HepG2 (cell line): ENCODE measurements at regions not wholly inside any gene's neighbourhood (a gene's known extent, or its start where the extent isn't known, plus 50 kb on each side); places are given as distances from the start of the nearest gene placed in this dataset.

Experiments used
- ATAC-seq: fragments of 200-7000 bp; cut with Tn5 transposase; 3 replicates; pipeline ENCODE4 v1.9.1; 2020; ENCODE audit warnings: mild to moderate bottlenecking, moderate library complexity
- BruUV-seq: library from RNA; stranded (reverse); fragments of 400-500 nt; replicated peaks from 2 replicates; lab custom pipeline; 2021; lab: Mats Ljungman, UMichigan
- CTCF ChIA-PET: fragments of 300-600 bp; formaldehyde crosslinking; extraction: SDS; loops from one replicate; lab custom pipeline; 2021; ENCODE audit warnings: low total read pairs, inconsistent platforms, low intra/inter-chr PET ratio; lab: Yijun Ruan, JAX
- POLR2A ChIA-PET: fragments of 350-600 bp; sonication (Branson Sonifier 250); formaldehyde crosslinking; loops from one replicate; lab custom pipeline; 2020; ENCODE audit warnings: antibody characterized with exemption, inconsistent platforms; lab: Yijun Ruan, JAX
- DNase-seq: peaks from one replicate; pipeline ENCODE4 v3.0.0-alpha.2; 2015; ENCODE audit warnings: low spot score
- FAIRE-seq: peaks from 3 replicates; lab custom pipeline; 2011; peaks lifted over from hg19 to GRCh38; lab: Jason Lieb, UNC
- H2AFZ ChIP-seq: one replicate; pipeline ENCODE4 v1.6.1; 2011; ENCODE audit warnings: low read length, inconsistent platforms
- H3K27ac ChIP-seq: fragments of 300-600 bp; 3 replicates; pipeline ENCODE4 v1.8.0; 2011; ENCODE audit warnings: mixed run types, mild to moderate bottlenecking, mixed read lengths, low read length, inconsistent platforms; ENCODE audit not compliant: insufficient read depth; ENCODE audit errors: extremely low read length
- H3K27me3 ChIP-seq, 2 experiments: fragments of 200-600 bp in 1 of 2; 2 replicates in 1 of 2; 3 replicates in 1 of 2; pipeline versions ENCODE4 v1.6.0 to v1.8.0; 2011; ENCODE audit warnings: low read length in 2 of 2, mild to moderate bottlenecking in 2 of 2, moderate library complexity in 2 of 2, inconsistent platforms in 1 of 2; ENCODE audit not compliant: insufficient read depth in 2 of 2, control insufficient read depth in 1 of 2
- H3K36me3 ChIP-seq, 2 experiments: fragments of 200-600 bp in 1 of 2; replicated peaks in 1 of 2; 2 replicates in 1 of 2; 3 replicates in 1 of 2; pipeline versions ENCODE4 v1.5.1 to v1.8.0; 2011; ENCODE audit warnings: low read length in 2 of 2, inconsistent platforms in 1 of 2; ENCODE audit not compliant: insufficient read depth in 2 of 2, control insufficient read depth in 1 of 2
- H3K4me1 ChIP-seq: 2 replicates; pipeline ENCODE4 v1.5.1; 2012; ENCODE audit warnings: low read length, inconsistent platforms; ENCODE audit not compliant: insufficient read depth
- H3K4me2 ChIP-seq: 2 replicates; pipeline ENCODE4 v1.6.0; 2011; ENCODE audit warnings: low read depth, low read length, inconsistent platforms
- H3K4me3 ChIP-seq, 3 experiments: fragments of 200-600 bp in 1 of 3; sonication (generic), shearing (Covaris generic) in 1 of 3; replicated peaks in 1 of 3; 2 replicates each; pipeline ENCODE4 v1.5.1; 2011 to 2016; ENCODE audit warnings: low read length in 3 of 3, inconsistent platforms in 2 of 3, low read depth in 2 of 3, mild to moderate bottlenecking in 2 of 3, control low read depth in 1 of 3, mixed read lengths in 1 of 3; ENCODE audit not compliant: insufficient read depth in 1 of 3
- H3K79me2 ChIP-seq: one replicate; pipeline ENCODE4 v1.6.1; 2011; ENCODE audit warnings: low read length, inconsistent platforms; ENCODE audit not compliant: insufficient read depth
- H3K9ac ChIP-seq: 2 replicates; pipeline ENCODE4 v1.6.0; 2011; ENCODE audit warnings: mild to moderate bottlenecking, low read depth, low read length, inconsistent platforms; ENCODE audit not compliant: insufficient read depth
- H3K9me3 ChIP-seq: 2 replicates; pipeline ENCODE4 v1.5.1; 2012; ENCODE audit warnings: mild to moderate bottlenecking, low read length
- H4K20me1 ChIP-seq: 2 replicates; pipeline ENCODE4 v1.6.0; 2011; ENCODE audit warnings: inconsistent platforms, mild to moderate bottlenecking, low read length, moderate library complexity; ENCODE audit not compliant: insufficient read depth
- HOXA3 ChIP-seq: sonication (generic); formaldehyde crosslinking; IDR thresholded peaks from 2 replicates; pipeline ENCODE4 v1.5.0; 2020; ENCODE audit warnings: missing genetic modification reagents
- ISX ChIP-seq: sonication (generic); formaldehyde crosslinking; conservative IDR thresholded peaks from 2 replicates; pipeline ENCODE4 v1.5.0; 2020; ENCODE audit warnings: missing genetic modification reagents
- MAFK ChIP-seq, 2 experiments: IDR thresholded peaks in 1 of 2; conservative IDR thresholded peaks in 1 of 2; 2 replicates each; pipeline ENCODE4 v1.6.1; 2011; ENCODE audit warnings: improper control_type of control experiment in 2 of 2, low read length in 2 of 2
- RXRB ChIP-seq: IDR thresholded peaks from 2 replicates; pipeline ENCODE4 v1.6.1; 2016; ENCODE audit warnings: borderline replicate concordance, missing genetic modification reagents, missing compliant biosample characterization
- SMC3 ChIP-seq: IDR thresholded peaks from 2 replicates; pipeline ENCODE4 v1.6.1; 2011; ENCODE audit warnings: low read length, improper control_type of control experiment
- ZFYVE20 ChIP-seq: sonication (generic); formaldehyde crosslinking; IDR thresholded peaks from 2 replicates; pipeline ENCODE4 v1.8.0; 2023; ENCODE audit warnings: low read depth, mild to moderate bottlenecking, moderate library complexity, missing genetic modification reagents, borderline replicate concordance
- WGBS: methylation state at CpG from one replicate; pipeline ENCODE4 v1.1.6; 2017; ENCODE audit warnings: low lambda C conversion rate; 5-methylcytosine and 5-hydroxymethylcytosine counted together
- in situ Hi-C: cut with HindIII; loops from 2 replicates; pipeline ENCODE4 v1.10.0; 2017; ENCODE audit warnings: low pct_unique_long_range_greater_than_20kb; ENCODE audit not compliant: extremely low pct_ligation_motif_present
- intact Hi-C: fragments of 100-400 bp; cut with micrococcal nuclease; formaldehyde crosslinking; loops from one replicate; pipeline ENCODE4 v1.10.0; 2022; ENCODE audit not compliant: unreplicated experiment
- TF ChIP-seq, protein P1 (sequence below): sonication (generic); formaldehyde crosslinking; IDR thresholded peaks from 2 replicates; pipeline ENCODE4 v1.4.0; 2020; ENCODE audit warnings: missing genetic modification reagents
- TF ChIP-seq, protein P2 (sequence below): sonication (generic); formaldehyde crosslinking; IDR thresholded peaks from 2 replicates; pipeline ENCODE4 v1.5.1; 2020; ENCODE audit warnings: missing genetic modification reagents, mild to moderate bottlenecking, borderline replicate concordance

DNA sequence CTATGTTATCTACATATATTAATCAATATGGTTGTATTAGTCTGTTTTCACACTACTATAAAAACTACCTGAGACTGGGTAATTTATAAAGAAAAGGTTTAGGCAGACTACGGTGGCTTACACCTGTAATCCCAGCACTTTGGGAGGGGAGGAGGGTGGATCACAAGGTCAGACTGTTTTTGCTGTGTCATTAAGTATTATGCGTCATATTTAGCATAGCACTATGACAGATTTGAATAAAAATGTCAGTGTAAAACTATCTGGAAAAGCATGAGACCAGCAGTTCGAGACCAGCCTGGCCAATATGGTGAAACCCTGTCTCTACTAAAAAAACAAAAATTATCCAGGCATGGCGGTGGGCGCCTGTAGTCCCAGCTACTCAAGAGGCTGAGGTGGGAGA lies 209.7 kb upstream of the ARHGAP24 start:
- no peaks in the 10 kb centered on the region for H3K36me3 ChIP-seq
- H3K27me3 ChIP-seq = no peaks in the 10 kb centered on the region
- H2AFZ ChIP-seq = no peak overlapping the region
- no peaks in the 10 kb centered on the region for H3K79me2 ChIP-seq
- in situ Hi-C loops = no loop called here
- DNase-seq (no peak), FAIRE-seq (no peak), ATAC-seq (no peak)
- TF ChIP-seq ISX (CRISPR knock-in tag) (no peak), MAFK (conservative IDR thresholded peaks at IDR 0.05 in 1 of 2, IDR thresholded peaks at IDR 0.05 in 1 of 2; ENCODE audit: low read length in 2 of 2) (peak in 1 of 2 experiments; percentile 40; a peak in 1 of 4 replicates), ZFYVE20 (no peak)
- 23% methylated on average over 5 of the region's 5 CpGs for WGBS
- no peak overlapping the region for H3K4me3 ChIP-seq
- no peak overlapping the region for H3K27ac ChIP-seq
- H3K4me2 ChIP-seq = no peak overlapping the region
- no peaks in the 10 kb centered on the region for H4K20me1 ChIP-seq
- no TSS peak for BruUV-seq
- POLR2A ChIA-PET = no interaction called here
- intact Hi-C loops = no loop called here
- CTCF ChIA-PET = no interaction called here
- H3K9me3 ChIP-seq = no peaks in the 10 kb centered on the region
- H3K4me1 ChIP-seq = no peaks in the 10 kb centered on the region
- H3K9ac ChIP-seq = no peak overlapping the region

DNA sequence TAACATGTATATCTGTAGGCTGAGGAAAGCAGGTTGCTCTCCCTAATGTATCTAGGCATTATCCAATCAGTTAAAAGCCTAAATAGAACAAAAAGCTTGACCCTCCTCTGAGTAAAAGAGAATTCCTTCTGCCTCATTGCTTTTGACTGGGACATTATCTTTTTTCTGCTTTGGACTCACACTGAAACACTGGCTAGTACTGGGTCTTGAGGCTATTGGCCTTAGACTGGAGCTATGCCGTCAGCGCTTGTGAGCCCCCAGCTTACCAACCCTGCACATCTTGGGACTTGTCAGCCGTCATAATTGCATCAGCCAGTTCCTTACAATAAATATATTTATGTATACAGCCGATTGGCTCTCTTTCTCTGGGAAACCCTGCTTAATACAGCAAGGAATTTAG lies 206.8 kb upstream of the ARHGAP24 start:
- TF ChIP-seq, protein P1, sequence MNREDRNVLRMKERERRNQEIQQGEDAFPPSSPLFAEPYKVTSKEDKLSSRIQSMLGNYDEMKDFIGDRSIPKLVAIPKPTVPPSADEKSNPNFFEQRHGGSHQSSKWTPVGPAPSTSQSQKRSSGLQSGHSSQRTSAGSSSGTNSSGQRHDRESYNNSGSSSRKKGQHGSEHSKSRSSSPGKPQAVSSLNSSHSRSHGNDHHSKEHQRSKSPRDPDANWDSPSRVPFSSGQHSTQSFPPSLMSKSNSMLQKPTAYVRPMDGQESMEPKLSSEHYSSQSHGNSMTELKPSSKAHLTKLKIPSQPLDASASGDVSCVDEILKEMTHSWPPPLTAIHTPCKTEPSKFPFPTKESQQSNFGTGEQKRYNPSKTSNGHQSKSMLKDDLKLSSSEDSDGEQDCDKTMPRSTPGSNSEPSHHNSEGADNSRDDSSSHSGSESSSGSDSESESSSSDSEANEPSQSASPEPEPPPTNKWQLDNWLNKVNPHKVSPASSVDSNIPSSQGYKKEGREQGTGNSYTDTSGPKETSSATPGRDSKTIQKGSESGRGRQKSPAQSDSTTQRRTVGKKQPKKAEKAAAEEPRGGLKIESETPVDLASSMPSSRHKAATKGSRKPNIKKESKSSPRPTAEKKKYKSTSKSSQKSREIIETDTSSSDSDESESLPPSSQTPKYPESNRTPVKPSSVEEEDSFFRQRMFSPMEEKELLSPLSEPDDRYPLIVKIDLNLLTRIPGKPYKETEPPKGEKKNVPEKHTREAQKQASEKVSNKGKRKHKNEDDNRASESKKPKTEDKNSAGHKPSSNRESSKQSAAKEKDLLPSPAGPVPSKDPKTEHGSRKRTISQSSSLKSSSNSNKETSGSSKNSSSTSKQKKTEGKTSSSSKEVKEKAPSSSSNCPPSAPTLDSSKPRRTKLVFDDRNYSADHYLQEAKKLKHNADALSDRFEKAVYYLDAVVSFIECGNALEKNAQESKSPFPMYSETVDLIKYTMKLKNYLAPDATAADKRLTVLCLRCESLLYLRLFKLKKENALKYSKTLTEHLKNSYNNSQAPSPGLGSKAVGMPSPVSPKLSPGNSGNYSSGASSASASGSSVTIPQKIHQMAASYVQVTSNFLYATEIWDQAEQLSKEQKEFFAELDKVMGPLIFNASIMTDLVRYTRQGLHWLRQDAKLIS (CRISPR knock-in tag) = no peak
- TF ChIP-seq SMC3 = no peak
- TF ChIP-seq, protein P2, sequence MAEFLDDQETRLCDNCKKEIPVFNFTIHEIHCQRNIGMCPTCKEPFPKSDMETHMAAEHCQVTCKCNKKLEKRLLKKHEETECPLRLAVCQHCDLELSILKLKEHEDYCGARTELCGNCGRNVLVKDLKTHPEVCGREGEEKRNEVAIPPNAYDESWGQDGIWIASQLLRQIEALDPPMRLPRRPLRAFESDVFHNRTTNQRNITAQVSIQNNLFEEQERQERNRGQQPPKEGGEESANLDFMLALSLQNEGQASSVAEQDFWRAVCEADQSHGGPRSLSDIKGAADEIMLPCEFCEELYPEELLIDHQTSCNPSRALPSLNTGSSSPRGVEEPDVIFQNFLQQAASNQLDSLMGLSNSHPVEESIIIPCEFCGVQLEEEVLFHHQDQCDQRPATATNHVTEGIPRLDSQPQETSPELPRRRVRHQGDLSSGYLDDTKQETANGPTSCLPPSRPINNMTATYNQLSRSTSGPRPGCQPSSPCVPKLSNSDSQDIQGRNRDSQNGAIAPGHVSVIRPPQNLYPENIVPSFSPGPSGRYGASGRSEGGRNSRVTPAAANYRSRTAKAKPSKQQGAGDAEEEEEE (CRISPR knock-in tag) = no peak
- no peak for TF ChIP-seq RXRB (CRISPR knock-in tag)
- no peak for TF ChIP-seq HOXA3 (CRISPR knock-in tag)
- CTCF ChIA-PET = no interaction called here

More for the DNA sequence above, 206.8 kb upstream of the ARHGAP24 start:
- POLR2A ChIA-PET = no interaction called here
- BruUV-seq = no TSS peak
- Histone ChIP-seq H4K20me1 (no peaks in the 10 kb centered on the region), H3K36me3 (no peaks in the 10 kb centered on the region), H3K9me3 (peaks cover 5% of the 10 kb centered on the region; the same call in 1 of the 2 replicates), H2AFZ (no peak overlapping the region), H3K4me2 (no peak overlapping the region), H3K27me3 (no peaks in the 10 kb centered on the region), H3K9ac (no peak overlapping the region), H3K4me3 (no peak overlapping the region), H3K79me2 (no peaks in the 10 kb centered on the region), H3K27ac (no peak overlapping the region), H3K4me1 (no peaks in the 10 kb centered on the region)
- WGBS = 3% methylated on average over 4 of the region's 4 CpGs
- DNase-seq (no peak), ATAC-seq (no peak), FAIRE-seq (no peak)
- intact Hi-C loops (no loop called here), in situ Hi-C loops (no loop called here)
